Activated T-helper 1 cell treated with anti-CD3 and anti-CD28 coated beads, Interleukin-12 subunit alpha, Interleukin-12 subunit beta, Interleukin-2, Interleukin-4 antibody, amounts not matched to agents 30 ng/mL and 10 ng/mL and 1 ng/mL, durations not matched to agents 14 hours and 24 hours and 36 hours (primary cell): ENCODE measurements at regions not wholly inside any gene's neighbourhood (a gene's known extent, or its start where the extent isn't known, plus 50 kb on each side); places are given as distances from the start of the nearest gene placed in this dataset.
"Not testable (repeated sequence)": the region's sequence is repeated elsewhere in the genome, so short reads cannot be mapped to it uniquely, and the experiment has no call there.

Experiments used
- DNase-seq: peaks from one replicate; pipeline ENCODE4 v3.0.0; 2021; ENCODE audit warnings: low spot score
- H3K27ac Mint-ChIP-seq: one replicate; pipeline ENCODE4 v1.8.0; 2021; ENCODE audit warnings: mild to moderate bottlenecking, mixed read lengths
- H3K27me3 Mint-ChIP-seq: one replicate; pipeline ENCODE4 v1.8.0; 2022; ENCODE audit warnings: mild to moderate bottlenecking, moderate library complexity, mixed read lengths; ENCODE audit not compliant: insufficient read depth
- H3K36me3 Mint-ChIP-seq: one replicate; pipeline ENCODE4 v1.8.0; 2021; ENCODE audit warnings: low read depth, mixed read lengths
- H3K4me1 Mint-ChIP-seq: one replicate; pipeline ENCODE4 v1.8.0; 2021; ENCODE audit warnings: low read depth, mixed read lengths
- H3K4me3 Mint-ChIP-seq: one replicate; pipeline ENCODE4 v1.8.0; 2021; ENCODE audit warnings: mild to moderate bottlenecking, moderate library complexity, mixed read lengths
- H3K9me3 Mint-ChIP-seq: one replicate; pipeline ENCODE4 v1.8.0; 2021; ENCODE audit warnings: mixed read lengths
- intact Hi-C: fragments of 100-400 bp; cut with micrococcal nuclease; formaldehyde crosslinking; loops from one replicate; pipeline ENCODE4 v1.15.1; 2024

GRCh38 chr21:27996906-27997305 lies 995.8 kb downstream of the LTN1 start:
- intact Hi-C loops, H3K4me3 Mint-ChIP-seq, H3K9me3 Mint-ChIP-seq, H3K27ac Mint-ChIP-seq, DNase-seq, H3K36me3 Mint-ChIP-seq, H3K4me1 Mint-ChIP-seq, H3K27me3 Mint-ChIP-seq: not testable (repeated sequence)

GRCh38 chr21:27984663-27985325 lies 1007.9 kb downstream of the LTN1 start:
- DNase-seq, H3K27ac Mint-ChIP-seq, H3K27me3 Mint-ChIP-seq, H3K36me3 Mint-ChIP-seq, H3K4me3 Mint-ChIP-seq, intact Hi-C loops, H3K9me3 Mint-ChIP-seq, H3K4me1 Mint-ChIP-seq: not testable (repeated sequence)

GRCh38 chr21:27979446-27979845 lies 1012.6 kb upstream of the ADAMTS5 start:
- intact Hi-C loops, H3K4me3 Mint-ChIP-seq, H3K9me3 Mint-ChIP-seq, H3K27ac Mint-ChIP-seq, H3K27me3 Mint-ChIP-seq, H3K4me1 Mint-ChIP-seq, H3K36me3 Mint-ChIP-seq, DNase-seq: not testable (repeated sequence)

- no peaks in the 10 kb centered on the region for H3K9me3 Mint-ChIP-seq
- H3K4me1 Mint-ChIP-seq = no peaks in the 10 kb centered on the region
- H3K4me3 Mint-ChIP-seq = no peak overlapping the region
- H3K36me3 Mint-ChIP-seq = no peaks in the 10 kb centered on the region
- no peak for DNase-seq
- H3K27ac Mint-ChIP-seq = no peak overlapping the region
- intact Hi-C loops = no loop called here
- H3K27me3 Mint-ChIP-seq = no peaks in the 10 kb centered on the region
Measured at GRCh38 chr21:27975514-27975913, 1008.6 kb upstream of the ADAMTS5 start.

- H3K4me1 Mint-ChIP-seq, H3K4me3 Mint-ChIP-seq, H3K9me3 Mint-ChIP-seq, DNase-seq, intact Hi-C loops, H3K27ac Mint-ChIP-seq, H3K27me3 Mint-ChIP-seq, H3K36me3 Mint-ChIP-seq: not testable (repeated sequence)
Measured at GRCh38 chr21:27974152-27974551, 1007.3 kb upstream of the ADAMTS5 start.

GRCh38 chr21:27968240-27968639 lies 1001.4 kb upstream of the ADAMTS5 start:
- H3K4me1 Mint-ChIP-seq, H3K27me3 Mint-ChIP-seq, H3K4me3 Mint-ChIP-seq, intact Hi-C loops, H3K36me3 Mint-ChIP-seq, H3K9me3 Mint-ChIP-seq, DNase-seq, H3K27ac Mint-ChIP-seq: not testable (repeated sequence)

GRCh38 chr21:27954543-27955165 lies 987.8 kb upstream of the ADAMTS5 start:
- Mint-ChIP-seq H3K36me3 (no peaks in the 10 kb centered on the region), H3K27me3 (no peaks in the 10 kb centered on the region), H3K4me3 (no peak overlapping the region), H3K27ac (no peak overlapping the region), H3K4me1 (no peaks in the 10 kb centered on the region), H3K9me3 (no peaks in the 10 kb centered on the region)
- intact Hi-C loops = no loop called here
- no peak for DNase-seq

- Mint-ChIP-seq H3K27me3 (no peaks in the 10 kb centered on the region), H3K4me1 (no peaks in the 10 kb centered on the region), H3K4me3 (no peak overlapping the region), H3K9me3 (no peaks in the 10 kb centered on the region), H3K27ac (no peak overlapping the region), H3K36me3 (no peaks in the 10 kb centered on the region)
- DNase-seq = no peak
- intact Hi-C loops = no loop called here
Measured at GRCh38 chr21:27953340-27954045, 986.6 kb upstream of the ADAMTS5 start.

GRCh38 chr21:27949093-27949492 lies 982.2 kb upstream of the ADAMTS5 start:
- H3K36me3 Mint-ChIP-seq, H3K27ac Mint-ChIP-seq, H3K9me3 Mint-ChIP-seq, H3K27me3 Mint-ChIP-seq, intact Hi-C loops, DNase-seq, H3K4me3 Mint-ChIP-seq, H3K4me1 Mint-ChIP-seq: not testable (repeated sequence)

- DNase-seq, H3K36me3 Mint-ChIP-seq, H3K4me1 Mint-ChIP-seq: not testable (repeated sequence)
Measured at GRCh38 chr21:27930108-27930767, 963.4 kb upstream of the ADAMTS5 start.

GRCh38 chr21:27929179-27929578 lies 962.3 kb upstream of the ADAMTS5 start:
- H3K4me3 Mint-ChIP-seq, H3K27me3 Mint-ChIP-seq, H3K4me1 Mint-ChIP-seq, H3K9me3 Mint-ChIP-seq, intact Hi-C loops, DNase-seq, H3K27ac Mint-ChIP-seq, H3K36me3 Mint-ChIP-seq: not testable (repeated sequence)

More at GRCh38 chr21:27930108-27930767, 963.4 kb upstream of the ADAMTS5 start:
- H3K27ac Mint-ChIP-seq, H3K27me3 Mint-ChIP-seq, H3K4me3 Mint-ChIP-seq, intact Hi-C loops, H3K9me3 Mint-ChIP-seq: not testable (repeated sequence)

- H3K4me3 Mint-ChIP-seq, DNase-seq, intact Hi-C loops, H3K9me3 Mint-ChIP-seq, H3K36me3 Mint-ChIP-seq, H3K27me3 Mint-ChIP-seq, H3K4me1 Mint-ChIP-seq, H3K27ac Mint-ChIP-seq: not testable (repeated sequence)
Measured at GRCh38 chr21:27928534-27929115, 961.7 kb upstream of the ADAMTS5 start.

- H3K27ac Mint-ChIP-seq, H3K36me3 Mint-ChIP-seq, H3K4me1 Mint-ChIP-seq, H3K4me3 Mint-ChIP-seq, H3K27me3 Mint-ChIP-seq, DNase-seq, H3K9me3 Mint-ChIP-seq, intact Hi-C loops: not testable (repeated sequence)
Measured at GRCh38 chr21:27921421-27921820, 954.5 kb upstream of the ADAMTS5 start.
